ENCODE measurements at regions not wholly inside any gene's neighbourhood (a gene's known extent, or its start where the extent isn't known, plus 50 kb on each side); places are given as distances from the start of the nearest gene placed in this dataset.

DNA sequence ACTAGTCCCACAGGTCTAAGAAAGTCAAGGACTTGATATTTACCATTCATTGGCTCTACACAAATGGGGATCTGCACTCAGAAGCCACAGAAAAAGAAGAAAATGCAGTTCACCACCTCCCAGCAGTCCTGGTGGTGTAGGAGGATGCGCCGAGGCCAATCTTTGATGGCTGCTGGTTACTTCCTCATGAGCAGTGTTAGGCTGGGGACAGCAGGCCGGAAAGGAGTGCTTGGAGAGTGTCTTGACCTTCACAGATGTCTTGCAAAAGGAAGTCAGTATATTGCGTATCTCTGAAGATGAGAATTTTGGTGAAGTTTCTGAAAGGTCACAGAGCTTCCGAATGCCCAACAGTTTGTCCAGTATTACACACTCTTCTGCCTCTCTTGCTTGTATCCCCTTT is 597.0 kb downstream of the EBF1 start:
- TF ChIP-seq, protein P1, sequence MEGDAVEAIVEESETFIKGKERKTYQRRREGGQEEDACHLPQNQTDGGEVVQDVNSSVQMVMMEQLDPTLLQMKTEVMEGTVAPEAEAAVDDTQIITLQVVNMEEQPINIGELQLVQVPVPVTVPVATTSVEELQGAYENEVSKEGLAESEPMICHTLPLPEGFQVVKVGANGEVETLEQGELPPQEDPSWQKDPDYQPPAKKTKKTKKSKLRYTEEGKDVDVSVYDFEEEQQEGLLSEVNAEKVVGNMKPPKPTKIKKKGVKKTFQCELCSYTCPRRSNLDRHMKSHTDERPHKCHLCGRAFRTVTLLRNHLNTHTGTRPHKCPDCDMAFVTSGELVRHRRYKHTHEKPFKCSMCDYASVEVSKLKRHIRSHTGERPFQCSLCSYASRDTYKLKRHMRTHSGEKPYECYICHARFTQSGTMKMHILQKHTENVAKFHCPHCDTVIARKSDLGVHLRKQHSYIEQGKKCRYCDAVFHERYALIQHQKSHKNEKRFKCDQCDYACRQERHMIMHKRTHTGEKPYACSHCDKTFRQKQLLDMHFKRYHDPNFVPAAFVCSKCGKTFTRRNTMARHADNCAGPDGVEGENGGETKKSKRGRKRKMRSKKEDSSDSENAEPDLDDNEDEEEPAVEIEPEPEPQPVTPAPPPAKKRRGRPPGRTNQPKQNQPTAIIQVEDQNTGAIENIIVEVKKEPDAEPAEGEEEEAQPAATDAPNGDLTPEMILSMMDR (IDR thresholded peaks at IDR 0.05; ENCODE audit: unreplicated experiment) = no peak
- DNase-seq (ENCODE audit: unreplicated experiment) = no peak
- Mint-ChIP-seq H3K36me3 (ENCODE audit: insufficient read depth, unreplicated experiment) (no peaks in the 10 kb centered on the region), H3K9me3 (ENCODE audit: unreplicated experiment) (peaks cover 28% of the 10 kb centered on the region), H3K4me1 (ENCODE audit: insufficient read depth, unreplicated experiment) (no peaks in the 10 kb centered on the region), H3K4me3 (ENCODE audit: unreplicated experiment) (no peak overlapping the region), H3K27ac (ENCODE audit: low read depth, unreplicated experiment) (no peak overlapping the region), H3K27me3 (ENCODE audit: insufficient read depth, unreplicated experiment) (no peaks in the 10 kb centered on the region)
- POLR2A ChIA-PET = interaction anchor here (0.7 to 2.0 kb wide), 2 partner anchors 9 to 12 kb away, joined by 3 to 6 read pairs; no protein-coding TSS in a partner anchor
- BruUV-seq (replicated peaks) = no TSS peak
- intact Hi-C loops (cut with micrococcal nuclease) = no loop called here
- CTCF ChIA-PET = no interaction called here

DNA sequence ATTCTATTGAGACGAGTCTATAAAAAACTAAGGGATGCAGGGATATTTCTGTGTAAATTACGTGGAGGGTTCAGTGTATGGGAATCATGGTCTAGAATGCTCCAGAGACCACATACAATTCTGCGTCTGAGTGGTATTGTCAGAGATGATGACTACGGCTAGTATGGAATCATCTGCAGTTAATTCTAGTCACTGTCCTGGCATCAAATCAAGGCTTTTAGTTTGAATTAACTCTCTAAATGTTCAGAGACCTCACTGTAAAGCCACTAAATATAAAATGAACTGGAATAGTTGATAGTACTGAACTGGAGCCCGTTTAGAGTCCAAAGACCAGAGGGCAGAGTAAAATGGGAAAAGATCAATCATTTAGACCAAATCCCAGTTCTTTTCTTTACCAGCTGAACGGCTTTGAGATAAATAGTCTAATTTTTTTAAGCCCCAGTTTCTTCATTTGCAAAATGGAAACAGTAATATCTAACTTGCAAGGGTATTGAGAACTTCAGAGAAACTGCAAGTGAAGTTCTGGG is 599.8 kb downstream of the EBF1 start:
- no peaks in the 10 kb centered on the region for H3K27me3 Mint-ChIP-seq (ENCODE audit: insufficient read depth, unreplicated experiment)
- peaks cover 1% of the 10 kb centered on the region for H3K9me3 Mint-ChIP-seq (ENCODE audit: unreplicated experiment)
- H3K4me3 Mint-ChIP-seq (ENCODE audit: unreplicated experiment) = no peak overlapping the region
- no peak overlapping the region for H3K27ac Mint-ChIP-seq (ENCODE audit: low read depth, unreplicated experiment)
- H3K36me3 Mint-ChIP-seq (ENCODE audit: insufficient read depth, unreplicated experiment) = no peaks in the 10 kb centered on the region
- H3K4me1 Mint-ChIP-seq (ENCODE audit: insufficient read depth, unreplicated experiment) = no peaks in the 10 kb centered on the region
- BruUV-seq (replicated peaks) = no TSS peak
- ChIA-PET POLR2A (interaction anchor here (1.2 kb wide), 1 partner anchor 12 kb away, joined by 3 read pairs; no protein-coding TSS in a partner anchor), CTCF (interaction anchor here (0.6 kb wide), 1 partner anchor 14 kb away, joined by 3 read pairs; no protein-coding TSS in a partner anchor)
- intact Hi-C loops (cut with micrococcal nuclease) = no loop called here
- DNase-seq (ENCODE audit: unreplicated experiment) = no peak
- TF ChIP-seq, protein P1 (IDR thresholded peaks at IDR 0.05; ENCODE audit: unreplicated experiment) = no peak

DNA sequence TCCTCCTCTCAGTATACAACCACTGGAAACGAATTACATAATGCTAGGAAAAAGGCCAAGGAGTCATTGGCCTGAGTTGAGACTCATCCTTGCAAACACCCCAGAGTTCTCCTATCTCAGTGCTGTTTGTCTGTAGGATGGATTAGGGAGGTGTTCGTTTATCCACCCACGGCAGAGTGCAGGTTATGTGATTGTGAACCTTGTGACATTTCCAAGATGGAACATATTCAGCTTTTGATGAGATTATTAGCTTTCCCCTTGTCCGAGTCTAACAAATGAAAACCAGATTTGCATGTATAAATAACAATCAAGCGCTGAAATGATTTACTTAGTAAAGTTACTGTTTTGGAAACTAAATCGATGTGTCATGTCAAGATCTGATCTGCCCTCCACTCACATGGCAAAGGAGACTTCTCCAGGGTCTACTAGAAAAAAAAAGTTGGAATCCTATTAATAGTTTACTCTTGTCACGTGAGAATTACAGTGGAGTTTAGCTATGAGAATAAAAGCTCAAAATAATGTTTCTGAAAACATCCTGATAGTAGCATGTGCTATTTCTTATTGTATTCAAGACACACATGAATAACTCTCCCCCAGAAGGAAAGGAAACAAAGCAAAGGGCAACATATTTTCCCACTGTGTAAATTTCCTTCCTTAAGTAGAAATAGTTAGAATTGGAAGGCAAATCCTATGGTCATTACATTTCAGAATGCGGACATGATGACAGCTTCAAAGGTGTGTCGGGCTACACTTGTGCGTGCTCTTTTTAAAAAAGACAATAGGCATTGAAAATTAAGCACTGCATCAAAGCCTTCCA is 600.4 kb downstream of the EBF1 start:
- no peak for DNase-seq (ENCODE audit: unreplicated experiment)
- Mint-ChIP-seq H3K27ac (ENCODE audit: low read depth, unreplicated experiment) (no peak overlapping the region), H3K27me3 (ENCODE audit: insufficient read depth, unreplicated experiment) (no peaks in the 10 kb centered on the region), H3K4me3 (ENCODE audit: unreplicated experiment) (no peak overlapping the region), H3K9me3 (ENCODE audit: unreplicated experiment) (no peaks in the 10 kb centered on the region), H3K36me3 (ENCODE audit: insufficient read depth, unreplicated experiment) (no peaks in the 10 kb centered on the region), H3K4me1 (ENCODE audit: insufficient read depth, unreplicated experiment) (no peaks in the 10 kb centered on the region)
- intact Hi-C loops (cut with micrococcal nuclease) = no loop called here
- ChIA-PET CTCF (interaction anchor here (0.6 to 1.4 kb wide), 3 partner anchors 15 to 337 kb away, joined by 3 to 6 read pairs (median 3); no protein-coding TSS in a partner anchor), POLR2A (interaction anchor here (0.6 to 1.2 kb wide), 3 partner anchors 13 to 758 kb away, joined by 3 to 4 read pairs (median 3); no protein-coding TSS in a partner anchor)
- no TSS peak for BruUV-seq (replicated peaks)
- TF ChIP-seq, protein P1 (IDR thresholded peaks at IDR 0.05; ENCODE audit: unreplicated experiment) = no peak

DNA sequence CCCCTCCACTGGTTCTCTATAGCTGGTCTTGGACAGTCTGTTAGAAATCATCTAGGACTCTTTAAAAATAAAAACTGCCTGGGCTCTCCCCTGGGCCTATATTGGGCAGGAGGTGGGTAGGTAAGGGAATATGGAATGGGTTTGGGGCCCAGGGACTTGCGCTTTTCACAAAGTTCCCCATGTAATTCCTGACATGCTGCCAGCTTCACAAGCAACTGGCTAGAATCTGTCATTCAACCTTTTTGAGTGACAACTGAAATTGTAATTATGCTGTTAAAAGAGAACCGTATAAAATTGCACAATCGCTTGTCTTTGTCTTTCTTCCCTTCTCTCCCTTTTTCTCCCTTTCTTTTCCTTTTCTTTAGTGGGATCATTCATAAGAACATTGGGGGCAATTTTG is 603.1 kb downstream of the EBF1 start:
- TF ChIP-seq, protein P1 (IDR thresholded peaks at IDR 0.05; ENCODE audit: unreplicated experiment) = no peak
- Mint-ChIP-seq H3K4me1 (ENCODE audit: insufficient read depth, unreplicated experiment) (no peaks in the 10 kb centered on the region), H3K4me3 (ENCODE audit: unreplicated experiment) (no peak overlapping the region), H3K9me3 (ENCODE audit: unreplicated experiment) (no peaks in the 10 kb centered on the region), H3K27ac (ENCODE audit: low read depth, unreplicated experiment) (no peak overlapping the region), H3K27me3 (ENCODE audit: insufficient read depth, unreplicated experiment) (no peaks in the 10 kb centered on the region), H3K36me3 (ENCODE audit: insufficient read depth, unreplicated experiment) (no peaks in the 10 kb centered on the region)
- ChIA-PET CTCF (no interaction called here), POLR2A (no interaction called here)
- no peak for DNase-seq (ENCODE audit: unreplicated experiment)
- intact Hi-C loops (cut with micrococcal nuclease) = no loop called here
- no TSS peak for BruUV-seq (replicated peaks)
